OCI-LY1 (cell line): ENCODE measurements at regions not wholly inside any gene's neighbourhood (a gene's known extent, or its start where the extent isn't known, plus 50 kb on each side); places are given as distances from the start of the nearest gene placed in this dataset.
"Not testable (repeated sequence)": the region's sequence is repeated elsewhere in the genome, so short reads cannot be mapped to it uniquely, and the experiment has no call there.

ENCODE experiments used
- H2AFZ ChIP-seq: fragments of 200-600 bp; sonication (generic), shearing (Covaris generic); 2 replicates; pipeline ENCODE4 v1.6.0; 2014; ENCODE audit warnings: antibody characterized with exemption, mild to moderate bottlenecking, low read length
- H3F3A ChIP-seq: fragments of 200-600 bp; sonication (generic), shearing (Covaris generic); 2 replicates; pipeline ENCODE4 v1.6.0; 2014; ENCODE audit warnings: mild to moderate bottlenecking, antibody characterized with exemption, low read length, moderate library complexity; ENCODE audit not compliant: insufficient read depth
- H3K27ac ChIP-seq: fragments of 200-600 bp; sonication (generic); 2 replicates; pipeline ENCODE4 v1.5.1; 2014; ENCODE audit warnings: low read length, mixed run types, mild to moderate bottlenecking, low read depth; ENCODE audit not compliant: poor library complexity, severe bottlenecking
- H3K27me3 ChIP-seq: fragments of 200-600 bp; sonication (generic); 2 replicates; pipeline ENCODE4 v1.6.0; 2014; ENCODE audit warnings: antibody characterized with exemption, mild to moderate bottlenecking, low read length, moderate library complexity; ENCODE audit not compliant: insufficient read depth
- H3K36me3 ChIP-seq: fragments of 200-600 bp; sonication (generic); 2 replicates; pipeline ENCODE4 v1.6.1; 2014; ENCODE audit warnings: mild to moderate bottlenecking, antibody characterized with exemption, low read length, moderate library complexity, mixed read lengths; ENCODE audit not compliant: insufficient read depth
- H3K4me1 ChIP-seq: fragments of 200-600 bp; sonication (generic); 2 replicates; pipeline ENCODE4 v1.5.1; 2014; ENCODE audit warnings: mild to moderate bottlenecking, low read length, moderate library complexity; ENCODE audit not compliant: insufficient read depth, severe bottlenecking
- H3K4me2 ChIP-seq: fragments of 200-600 bp; sonication (generic), shearing (Covaris generic); 2 replicates; pipeline ENCODE4 v1.6.1; 2014; ENCODE audit warnings: low read length
- H3K4me3 ChIP-seq: fragments of 200-600 bp; sonication (generic); 2 replicates; pipeline ENCODE4 v1.5.1; 2014; ENCODE audit warnings: low read length, low read depth, mild to moderate bottlenecking, mixed read lengths; ENCODE audit not compliant: poor library complexity, severe bottlenecking
- H3K79me2 ChIP-seq: fragments of 200-600 bp; shearing (Covaris generic); 2 replicates; pipeline ENCODE4 v1.6.1; 2016; ENCODE audit warnings: mixed run types, low read length, mixed read lengths; ENCODE audit not compliant: insufficient read depth
- H3K9ac ChIP-seq: fragments of 200-600 bp; sonication (generic), shearing (Covaris generic); 2 replicates; pipeline ENCODE4 v1.6.1; 2014; ENCODE audit warnings: mild to moderate bottlenecking, low read length, mixed read lengths
- H3K9me2 ChIP-seq: fragments of 200-600 bp; sonication (generic), shearing (Covaris generic); 2 replicates; pipeline ENCODE4 v1.6.1; 2014; ENCODE audit warnings: low read depth, mild to moderate bottlenecking, low read length, mixed read lengths
- H3K9me3 ChIP-seq: fragments of 200-600 bp; shearing (Covaris generic); 2 replicates; pipeline ENCODE4 v1.6.1; 2014; ENCODE audit warnings: low read length, mixed read lengths
- H4K20me1 ChIP-seq: fragments of 200-600 bp; sonication (generic), shearing (Covaris generic); 2 replicates; pipeline ENCODE4 v1.6.0; 2016; ENCODE audit warnings: mild to moderate bottlenecking, low read length; ENCODE audit not compliant: insufficient read depth
- EZH2 ChIP-seq: fragments of 200-600 bp; sonication (generic), shearing (Covaris generic); IDR thresholded peaks from 2 replicates; pipeline ENCODE4 v1.8.0; 2017; ENCODE audit warnings: borderline replicate concordance, mixed run types, mild to moderate bottlenecking, antibody characterized with exemption, low read length, moderate library complexity, mixed read lengths
- TF ChIP-seq, protein P1 (sequence below): fragments of 200-600 bp; sonication (generic), shearing (Covaris generic); IDR thresholded peaks from 2 replicates; pipeline ENCODE4 v1.5.1; 2017; ENCODE audit warnings: mild to moderate bottlenecking, antibody characterized with exemption, low read length, moderate library complexity, mixed read lengths

DNA sequence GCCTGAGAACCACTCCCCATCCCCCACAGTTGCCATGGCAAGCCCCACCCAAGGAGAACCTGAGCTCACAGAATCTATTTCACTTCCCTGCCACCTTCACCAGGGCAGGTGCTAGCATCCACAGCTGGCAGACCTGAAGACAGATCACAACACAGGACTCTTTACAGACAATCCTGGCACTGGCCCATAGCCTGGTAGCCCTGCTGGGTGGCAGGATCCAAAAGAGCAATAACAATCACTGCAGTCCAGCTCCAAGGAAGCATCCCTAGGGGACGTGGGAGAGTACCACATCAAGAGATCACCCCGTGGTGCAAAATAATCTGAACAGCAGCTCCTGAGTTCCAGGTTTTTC, 463.2 kb upstream of the PIK3R1 start:
- Histone ChIP-seq H4K20me1 (no peaks in the 10 kb centered on the region), H3K4me2 (no peak overlapping the region)

DNA sequence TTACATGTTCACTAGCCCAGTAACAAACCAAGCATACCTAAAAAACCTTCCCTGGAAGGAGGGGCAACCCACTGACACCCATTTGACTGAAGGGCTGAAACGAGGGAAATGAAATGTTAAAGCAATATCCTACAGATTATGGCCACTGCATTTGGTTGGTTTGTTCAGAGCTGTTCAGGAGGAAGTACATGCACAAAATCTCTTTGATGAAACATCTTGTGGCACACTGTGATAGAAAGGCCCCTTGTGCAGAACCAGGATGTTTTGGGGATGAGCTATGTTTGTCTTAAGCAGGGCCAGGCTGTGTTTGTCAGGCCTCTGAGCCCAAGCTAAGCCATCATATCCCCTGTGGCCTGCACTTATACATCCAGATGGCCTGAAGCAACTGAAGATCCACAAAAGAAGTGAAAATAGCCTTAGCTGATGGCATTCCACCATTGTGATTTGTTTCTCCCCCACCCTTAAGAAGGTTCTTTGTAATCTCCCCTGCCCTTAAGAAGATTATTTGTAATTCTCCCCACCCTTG, 467.3 kb upstream of the PIK3R1 start:
- Histone ChIP-seq H3K9me3 (no peaks in the 10 kb centered on the region), H3K4me2 (no peak overlapping the region), H3K4me3 (no peak overlapping the region), H3K9ac (no peak overlapping the region), H2AFZ (no peak overlapping the region), H3K9me2 (no peaks in the 10 kb centered on the region), H4K20me1 (no peaks in the 10 kb centered on the region), H3F3A (no peaks in the 10 kb centered on the region), H3K36me3 (no peaks in the 10 kb centered on the region), H3K27me3 (no peaks in the 10 kb centered on the region), H3K79me2 (no peaks in the 10 kb centered on the region), H3K4me1 (no peaks in the 10 kb centered on the region), H3K27ac (no peak overlapping the region)
- TF ChIP-seq, protein P1, sequence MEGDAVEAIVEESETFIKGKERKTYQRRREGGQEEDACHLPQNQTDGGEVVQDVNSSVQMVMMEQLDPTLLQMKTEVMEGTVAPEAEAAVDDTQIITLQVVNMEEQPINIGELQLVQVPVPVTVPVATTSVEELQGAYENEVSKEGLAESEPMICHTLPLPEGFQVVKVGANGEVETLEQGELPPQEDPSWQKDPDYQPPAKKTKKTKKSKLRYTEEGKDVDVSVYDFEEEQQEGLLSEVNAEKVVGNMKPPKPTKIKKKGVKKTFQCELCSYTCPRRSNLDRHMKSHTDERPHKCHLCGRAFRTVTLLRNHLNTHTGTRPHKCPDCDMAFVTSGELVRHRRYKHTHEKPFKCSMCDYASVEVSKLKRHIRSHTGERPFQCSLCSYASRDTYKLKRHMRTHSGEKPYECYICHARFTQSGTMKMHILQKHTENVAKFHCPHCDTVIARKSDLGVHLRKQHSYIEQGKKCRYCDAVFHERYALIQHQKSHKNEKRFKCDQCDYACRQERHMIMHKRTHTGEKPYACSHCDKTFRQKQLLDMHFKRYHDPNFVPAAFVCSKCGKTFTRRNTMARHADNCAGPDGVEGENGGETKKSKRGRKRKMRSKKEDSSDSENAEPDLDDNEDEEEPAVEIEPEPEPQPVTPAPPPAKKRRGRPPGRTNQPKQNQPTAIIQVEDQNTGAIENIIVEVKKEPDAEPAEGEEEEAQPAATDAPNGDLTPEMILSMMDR: no peak
- no peak for TF ChIP-seq EZH2

More for the DNA sequence above, 463.2 kb upstream of the PIK3R1 start:
- TF ChIP-seq, protein P1: no peak
- TF ChIP-seq EZH2: no peak
- no peak overlapping the region for H3K9ac ChIP-seq
- H3F3A ChIP-seq: no peaks in the 10 kb centered on the region
- no peak overlapping the region for H3K27ac ChIP-seq
- no peaks in the 10 kb centered on the region for H3K4me1 ChIP-seq
- H3K36me3 ChIP-seq: no peaks in the 10 kb centered on the region
- H3K4me3 ChIP-seq: no peak overlapping the region
- H3K79me2 ChIP-seq: no peaks in the 10 kb centered on the region
- no peak overlapping the region for H2AFZ ChIP-seq
- no peaks in the 10 kb centered on the region for H3K9me3 ChIP-seq
- H3K27me3 ChIP-seq: no peaks in the 10 kb centered on the region
- H3K9me2 ChIP-seq: no peaks in the 10 kb centered on the region

DNA sequence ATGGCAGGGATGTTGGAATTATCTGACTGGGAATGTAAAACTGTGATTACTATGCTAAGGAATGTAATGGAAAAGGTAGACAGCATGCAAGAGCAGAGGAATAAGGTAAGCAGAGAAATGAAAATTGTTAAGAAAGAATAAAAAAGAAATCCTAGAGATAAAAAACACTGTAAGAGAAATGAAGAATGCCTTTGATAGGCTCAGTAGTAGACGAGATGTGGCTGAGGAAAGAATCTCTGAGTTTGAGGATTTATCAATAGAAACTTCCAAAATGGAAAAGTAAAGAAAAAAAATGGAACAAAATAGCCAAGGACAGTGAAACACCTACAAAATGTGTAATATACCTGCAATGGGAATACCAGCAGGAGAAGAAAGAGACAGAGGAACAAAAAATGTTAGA, 468.5 kb upstream of the PIK3R1 start:
- Histone ChIP-seq H3K27me3 (no peaks in the 10 kb centered on the region), H3K27ac (no peak overlapping the region), H3K4me3 (no peak overlapping the region), H3K4me1 (no peaks in the 10 kb centered on the region), H3K9ac (no peak overlapping the region), H3F3A (no peaks in the 10 kb centered on the region), H2AFZ (no peak overlapping the region), H3K9me2 (no peaks in the 10 kb centered on the region), H3K79me2 (no peaks in the 10 kb centered on the region), H3K4me2 (no peak overlapping the region), H4K20me1 (no peaks in the 10 kb centered on the region), H3K36me3 (no peaks in the 10 kb centered on the region), H3K9me3 (no peaks in the 10 kb centered on the region)
- no peak for TF ChIP-seq EZH2
- TF ChIP-seq, protein P1: no peak

DNA sequence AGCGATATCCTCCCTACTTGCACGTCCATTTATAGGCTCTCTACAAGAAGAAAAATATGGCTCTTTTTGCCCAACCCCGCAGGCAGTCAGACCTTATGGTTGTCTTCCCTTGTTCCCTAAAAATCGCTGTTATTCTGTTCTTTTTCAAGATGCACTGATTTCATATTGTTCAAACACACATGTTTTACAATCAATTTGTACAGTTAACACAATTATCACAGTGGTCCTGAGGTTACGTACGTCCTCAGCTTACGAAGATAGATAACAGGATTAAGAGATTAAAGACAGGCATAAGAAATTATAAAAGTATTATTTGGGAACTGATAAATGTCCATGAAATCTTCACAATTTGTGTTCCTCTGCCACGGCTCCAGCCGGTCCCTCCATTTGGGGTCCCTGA, 468.9 kb upstream of the PIK3R1 start:
- not testable (repeated sequence) for H3K9ac ChIP-seq, H3F3A ChIP-seq, H3K9me2 ChIP-seq, H3K27ac ChIP-seq, H3K79me2 ChIP-seq, H3K4me2 ChIP-seq, H3K36me3 ChIP-seq, H4K20me1 ChIP-seq, H3K4me3 ChIP-seq, H3K4me1 ChIP-seq, H2AFZ ChIP-seq, H3K27me3 ChIP-seq, H3K9me3 ChIP-seq
